ENCODE measurements at regions not wholly inside any gene's neighbourhood (a gene's known extent, or its start where the extent isn't known, plus 50 kb on each side); places are given as distances from the start of the nearest gene placed in this dataset.

- no peak for TF ChIP-seq CREB5 (CRISPR knock-in tag; IDR thresholded peaks at IDR 0.05; ENCODE audit: low read depth)
- TF ChIP-seq OSR1 (CRISPR knock-in tag; IDR thresholded peaks at IDR 0.05): no peak
- no peak for TF ChIP-seq RARB (CRISPR knock-in tag; IDR thresholded peaks at IDR 0.05)
- no peak for TF ChIP-seq ZFP30 (CRISPR knock-in tag; IDR thresholded peaks at IDR 0.05)
- TF ChIP-seq POU6F1 (CRISPR knock-in tag; IDR thresholded peaks at IDR 0.05; ENCODE audit: borderline replicate concordance, low read depth): no peak
- ATAC-seq: no peak
These were observed 497.7 kb downstream of the STK39 start for GRCh38 chr2:167749660-167750059.

GRCh38 chr2:167749016-167749415, 498.4 kb downstream of the STK39 start:
- ATAC-seq: no peak
- TF ChIP-seq TOX (CRISPR knock-in tag; IDR thresholded peaks at IDR 0.05; ENCODE audit: borderline replicate concordance): no peak
- no peak for TF ChIP-seq CREB5 (CRISPR knock-in tag; IDR thresholded peaks at IDR 0.05; ENCODE audit: low read depth)
- no peak for TF ChIP-seq TSHZ2 (CRISPR knock-in tag; IDR thresholded peaks at IDR 0.05)
- no peak for TF ChIP-seq TCF4 (CRISPR knock-in tag; IDR thresholded peaks at IDR 0.05; ENCODE audit: borderline replicate concordance)

- ATAC-seq: no peak
- TF ChIP-seq CREB5 (CRISPR knock-in tag; IDR thresholded peaks at IDR 0.05; ENCODE audit: low read depth): no peak
These were observed 498.9 kb downstream of the STK39 start for GRCh38 chr2:167748536-167748935.

GRCh38 chr2:167745667-167746066, 501.7 kb downstream of the STK39 start:
- no peak for ATAC-seq
- TF ChIP-seq ZNF565 (CRISPR knock-in tag; conservative IDR thresholded peaks at IDR 0.05; ENCODE audit: low read depth) (no peak), SNAI2 (CRISPR knock-in tag; IDR thresholded peaks at IDR 0.05) (no peak), CSDC2 (CRISPR knock-in tag; IDR thresholded peaks at IDR 0.05) (no peak), CSRNP3 (CRISPR knock-in tag; IDR thresholded peaks at IDR 0.05) (peak; percentile 70; the same call in 1 of the 2 replicates), ISL1 (CRISPR knock-in tag; IDR thresholded peaks at IDR 0.05) (peak; percentile 91), POU6F1 (CRISPR knock-in tag; IDR thresholded peaks at IDR 0.05; ENCODE audit: borderline replicate concordance, low read depth) (no peak), BACH2 (CRISPR knock-in tag; IDR thresholded peaks at IDR 0.05; ENCODE audit: borderline replicate concordance) (no peak), TSHZ2 (CRISPR knock-in tag; IDR thresholded peaks at IDR 0.05) (no peak), GLIS3 (CRISPR knock-in tag; IDR thresholded peaks at IDR 0.05) (no peak), ZFP3 (CRISPR knock-in tag; IDR thresholded peaks at IDR 0.05) (no peak), PATZ1 (CRISPR knock-in tag; IDR thresholded peaks at IDR 0.05; ENCODE audit: borderline replicate concordance) (no peak)

Measured in SK-N-SH treated with all-trans-retinoic acid at 6 μM for 48 hours (cell line).